GM21576 (cell line): ENCODE measurements at regions not wholly inside any gene's neighbourhood (a gene's known extent, or its start where the extent isn't known, plus 50 kb on each side); places are given as distances from the start of the nearest gene placed in this dataset.
"Not testable (repeated sequence)": the region's sequence is repeated elsewhere in the genome, so short reads cannot be mapped to it uniquely, and the experiment has no call there.

Experiments
- ATAC-seq: cut with Tn5 transposase; IDR thresholded peaks from one replicate; pipeline ENCODE4 v1.9.1; 2021; ENCODE audit warnings: mild to moderate bottlenecking, moderate library complexity; ENCODE audit not compliant: unreplicated experiment

GRCh38 chr6:57984575-57984974 is 667.1 kb downstream of the PRIM2 start:
- ATAC-seq = not testable (repeated sequence)

GRCh38 chr6:57985734-57986133 is 668.3 kb downstream of the PRIM2 start:
- not testable (repeated sequence) for ATAC-seq

DNA sequence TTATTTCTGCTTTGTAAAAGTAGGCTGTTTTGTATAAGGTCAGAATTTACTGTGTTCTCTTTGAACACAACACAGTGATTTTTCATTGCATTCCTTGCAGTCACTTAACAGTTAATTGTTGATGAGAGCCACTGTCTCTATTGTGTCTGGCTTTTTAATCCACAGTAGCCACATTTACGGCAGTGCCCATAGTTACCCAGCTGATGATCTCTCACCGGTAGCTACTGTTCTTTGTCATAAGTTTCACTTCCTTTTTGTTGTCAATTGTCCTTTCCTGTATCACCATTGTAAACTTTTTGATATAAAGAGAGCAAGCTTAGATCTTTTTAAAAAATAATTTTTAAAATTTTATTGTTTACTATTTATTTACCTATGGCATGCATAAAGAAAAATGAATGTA is 669.2 kb downstream of the PRIM2 start:
- peak; percentile 100 for ATAC-seq

DNA sequence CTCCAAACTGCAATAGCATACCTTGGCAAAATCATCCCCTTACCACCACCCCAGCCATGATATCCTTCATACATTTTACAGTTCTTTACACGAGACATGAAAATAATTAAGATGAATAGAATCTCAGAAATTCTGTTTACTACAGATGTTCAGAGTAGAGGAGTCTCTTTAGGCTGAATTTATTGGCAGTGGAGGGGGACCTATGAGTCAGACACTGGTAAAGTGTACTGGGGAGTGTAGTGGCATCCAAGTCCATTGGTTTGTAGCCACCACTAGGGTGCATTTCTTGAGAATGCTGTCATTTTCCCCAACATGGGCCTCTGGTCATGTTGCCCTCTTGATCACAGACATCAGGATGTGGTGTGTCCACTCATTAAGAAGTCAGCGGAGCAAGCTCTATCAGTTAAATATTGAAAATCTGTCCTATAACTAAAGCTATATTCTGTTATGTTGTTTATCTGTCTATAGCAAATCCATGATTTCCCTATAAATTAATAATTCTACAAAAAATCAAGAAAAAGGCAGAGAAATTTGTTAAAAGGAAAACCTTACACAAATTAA is 672.2 kb downstream of the PRIM2 start:
- ATAC-seq = not testable (repeated sequence)

- ATAC-seq = not testable (repeated sequence)
These were observed 681.6 kb downstream of the PRIM2 start for GRCh38 chr6:57998858-57999619.

DNA sequence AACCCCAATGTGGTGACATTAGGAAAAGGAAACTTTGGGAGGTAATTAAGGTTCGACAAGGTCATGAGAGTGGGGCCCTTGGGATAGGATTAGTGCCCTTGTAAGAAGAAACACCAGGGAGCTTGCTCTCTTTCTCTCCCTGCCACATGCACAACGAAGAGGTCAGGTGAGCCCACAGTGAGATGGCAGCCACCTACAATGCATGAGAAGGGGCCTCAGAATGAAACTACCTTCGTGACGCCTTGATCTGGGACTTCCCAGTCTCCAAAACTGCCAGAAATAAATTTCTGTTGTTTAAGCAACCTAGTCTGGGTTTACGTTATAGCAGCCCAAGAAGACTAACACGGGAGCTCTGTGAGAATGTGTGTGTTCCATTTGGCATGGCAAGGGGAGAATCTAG is 682.8 kb downstream of the PRIM2 start:
- not testable (repeated sequence) for ATAC-seq

GRCh38 chr6:58003417-58004167 is 686.2 kb downstream of the PRIM2 start:
- not testable (repeated sequence) for ATAC-seq

DNA sequence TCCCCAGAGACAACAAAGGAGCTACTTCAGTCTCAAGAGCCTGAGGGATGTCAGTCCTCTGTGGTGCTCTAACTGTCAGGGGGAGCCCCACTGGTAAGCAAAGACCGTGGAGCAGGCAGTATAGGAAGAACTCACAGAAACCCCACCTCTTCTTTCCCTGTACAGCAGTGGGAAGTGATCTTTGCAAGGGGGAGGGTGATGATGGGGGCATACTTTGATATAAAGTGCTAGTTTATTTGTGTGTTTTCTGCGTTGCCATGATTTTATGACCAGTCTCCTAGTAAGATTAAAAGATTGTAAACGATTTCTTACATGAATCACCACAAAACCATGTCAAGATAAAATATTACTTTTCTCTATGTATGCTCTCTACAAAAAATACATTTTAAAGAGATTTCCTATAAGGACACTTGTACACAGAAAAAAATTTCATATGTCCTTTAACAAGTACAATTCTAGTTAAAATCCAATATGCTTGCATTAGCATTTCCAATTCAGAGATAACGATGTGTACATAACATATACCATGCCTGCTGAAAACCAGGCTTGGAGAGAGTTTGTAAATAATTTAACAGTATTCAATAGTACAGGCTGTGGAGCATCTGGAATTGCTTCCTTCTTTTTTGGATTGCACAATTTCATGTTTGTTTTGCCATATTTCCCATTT is 690.0 kb downstream of the PRIM2 start:
- ATAC-seq = not testable (repeated sequence)

GRCh38 chr6:58008001-58008335 is 690.5 kb downstream of the PRIM2 start:
- not testable (repeated sequence) for ATAC-seq

DNA sequence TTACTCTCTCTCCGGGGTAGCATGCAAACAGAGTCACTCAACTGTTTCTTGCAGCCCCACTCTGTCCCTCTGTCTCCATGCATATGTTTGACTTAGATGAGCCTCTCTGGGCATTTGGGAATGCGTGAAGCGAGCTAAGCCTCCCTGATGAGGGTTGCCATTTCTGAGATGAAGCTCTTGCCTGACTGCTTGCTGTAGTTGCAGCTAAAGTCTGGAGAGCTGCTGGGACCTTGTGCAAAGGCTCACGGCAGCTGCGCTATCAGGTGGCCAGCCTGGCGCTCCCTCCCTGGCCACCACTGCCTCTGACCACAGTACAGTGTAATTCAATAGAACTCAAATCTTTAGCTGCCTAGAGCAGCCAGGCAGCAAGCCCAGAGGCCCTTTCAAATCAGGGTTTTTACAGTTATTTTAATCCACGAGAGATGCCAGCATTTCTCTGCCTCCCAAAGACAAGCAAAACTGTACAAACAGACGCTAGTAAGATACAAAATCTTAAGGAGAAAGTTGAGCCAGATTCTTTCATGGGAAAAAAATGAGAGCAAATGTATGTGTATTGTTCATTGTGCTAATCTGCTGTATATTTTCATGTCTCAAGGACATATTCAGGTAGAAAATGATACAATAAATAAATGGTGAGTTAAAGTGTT is 694.6 kb downstream of the PRIM2 start:
- not testable (repeated sequence) for ATAC-seq

GRCh38 chr6:58016614-58017013 is 699.2 kb downstream of the PRIM2 start:
- not testable (repeated sequence) for ATAC-seq

DNA sequence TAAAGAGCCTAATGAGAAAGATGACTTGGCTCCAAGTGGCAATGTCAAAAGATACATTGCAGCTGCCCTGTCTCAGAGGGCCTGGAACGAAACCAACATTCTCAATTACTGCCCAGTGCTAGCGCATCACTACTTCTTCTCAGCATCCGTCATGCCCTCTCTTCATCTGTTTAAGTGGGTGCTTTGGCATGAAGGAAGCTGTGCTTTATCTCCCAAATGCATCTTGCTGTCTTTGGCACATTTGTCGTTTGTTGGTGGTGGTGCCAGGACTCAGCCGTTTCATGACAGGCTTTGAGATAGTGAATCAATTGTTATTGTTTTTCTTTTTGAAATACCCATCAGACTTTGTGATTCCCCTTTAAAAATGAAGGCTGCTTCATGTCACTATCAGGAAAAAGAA is 710.8 kb downstream of the PRIM2 start:
- not testable (repeated sequence) for ATAC-seq

- ATAC-seq = not testable (repeated sequence)
These were observed 720.8 kb downstream of the PRIM2 start for GRCh38 chr6:58038213-58038612.

DNA sequence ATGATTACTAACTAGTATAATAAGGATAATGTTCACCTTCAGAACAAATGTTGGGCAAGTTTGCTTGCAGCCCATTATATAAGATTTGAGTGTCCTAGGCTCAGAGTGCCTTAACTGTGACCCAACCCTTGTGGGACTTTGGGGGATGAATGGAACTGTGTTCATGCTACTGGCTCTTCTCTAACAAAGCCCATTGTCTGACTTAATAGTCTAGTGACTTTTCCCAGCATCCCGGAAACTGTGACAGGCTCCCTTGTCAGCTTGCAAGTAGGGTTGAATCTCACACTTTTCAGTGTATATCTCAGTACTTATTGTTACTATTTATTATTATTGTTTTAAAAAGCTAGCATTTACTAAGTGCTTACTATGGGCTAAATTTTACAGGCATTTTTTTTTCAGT is 729.2 kb downstream of the PRIM2 start:
- not testable (repeated sequence) for ATAC-seq

DNA sequence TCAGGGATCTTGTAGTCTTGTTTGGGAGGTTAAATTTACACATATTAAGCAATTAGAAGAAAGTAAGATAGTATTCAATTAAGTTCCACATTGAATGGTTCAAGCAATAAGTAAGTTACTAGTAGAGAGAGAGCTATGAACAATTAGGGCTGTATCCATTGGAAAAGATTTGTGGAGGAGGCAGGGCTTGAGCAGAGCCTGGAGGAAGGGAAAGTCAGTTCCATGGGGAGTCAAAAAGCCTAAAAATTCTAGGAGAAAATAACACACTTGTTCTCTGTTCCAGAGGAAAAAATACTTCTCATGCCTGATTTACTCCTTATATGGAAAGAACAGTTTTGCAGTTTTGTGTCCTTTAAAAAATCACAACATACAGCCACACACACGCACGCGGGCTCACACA is 730.0 kb downstream of the PRIM2 start:
- not testable (repeated sequence) for ATAC-seq

DNA sequence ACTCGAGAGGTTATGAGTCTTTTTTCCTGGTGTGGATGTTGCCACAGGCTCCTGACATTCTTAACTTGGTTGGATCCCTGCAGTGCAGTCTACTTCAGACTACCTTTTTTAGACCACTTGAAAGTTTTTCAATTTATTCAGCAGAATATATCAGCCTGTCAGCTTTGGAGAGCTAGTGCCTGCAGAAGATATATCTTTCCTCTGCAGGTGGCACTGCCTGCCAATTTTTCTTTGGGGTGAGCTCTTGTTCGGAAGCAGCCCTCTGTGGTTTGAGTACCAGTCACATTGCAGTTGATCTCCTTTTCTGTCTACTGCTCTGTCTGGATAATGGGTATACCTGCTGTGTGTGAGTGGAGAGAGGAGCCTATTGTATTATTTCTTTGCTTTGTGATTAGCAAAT is 730.4 kb downstream of the PRIM2 start:
- not testable (repeated sequence) for ATAC-seq

GRCh38 chr6:58055465-58056176 is 738.2 kb downstream of the PRIM2 start:
- not testable (repeated sequence) for ATAC-seq

DNA sequence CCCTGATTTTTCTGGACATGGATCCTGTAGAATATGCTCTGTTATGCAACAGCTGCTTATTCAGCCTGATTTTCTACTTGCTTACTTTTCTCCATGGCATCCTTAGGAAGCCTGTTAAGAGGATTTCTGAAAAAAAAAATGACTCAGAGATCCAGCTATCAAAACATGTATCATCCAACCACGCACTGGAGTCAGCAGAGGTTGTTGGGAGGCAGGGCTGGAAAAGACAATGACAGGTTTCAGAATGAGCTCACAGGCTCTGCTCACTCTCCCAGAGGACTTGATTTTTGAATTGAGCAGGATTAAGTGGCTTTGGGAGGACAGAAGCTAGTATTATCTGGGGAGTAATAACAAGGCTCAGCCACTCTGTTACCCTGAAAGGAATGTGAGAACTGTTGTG is 742.3 kb downstream of the PRIM2 start:
- ATAC-seq = not testable (repeated sequence)

DNA sequence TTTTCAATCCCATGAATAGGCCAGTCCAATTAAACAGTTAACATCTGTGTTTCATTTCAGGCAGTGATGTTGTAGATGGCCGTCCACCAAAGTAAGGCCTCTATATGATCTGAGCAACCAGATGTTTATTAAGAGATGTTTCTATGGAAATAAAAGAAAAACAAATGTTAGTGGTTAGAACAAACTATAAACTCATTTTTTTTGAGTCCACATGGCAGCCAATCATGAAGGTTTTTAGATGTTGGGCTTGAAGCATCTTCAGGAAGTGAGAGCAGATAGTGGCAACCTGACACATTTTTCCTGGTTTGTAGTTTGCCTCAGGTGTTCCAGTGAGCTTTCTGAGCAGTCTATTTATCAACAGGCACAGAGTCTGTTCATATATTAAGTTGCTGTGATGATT is 746.1 kb downstream of the PRIM2 start:
- ATAC-seq = not testable (repeated sequence)

- not testable (repeated sequence) for ATAC-seq
These were observed 750.6 kb downstream of the PRIM2 start for GRCh38 chr6:58067867-58068548.
